SU-DHL-6 (cell line): ENCODE measurements at regions not wholly inside any gene's neighbourhood (a gene's known extent, or its start where the extent isn't known, plus 50 kb on each side); places are given as distances from the start of the nearest gene placed in this dataset.

ENCODE experiments used
- H2AFZ ChIP-seq: fragments of 200-600 bp; sonication (generic); 2 replicates; pipeline ENCODE4 v1.6.1; 2014; ENCODE audit warnings: low read depth, mild to moderate bottlenecking, moderate library complexity, mixed read lengths, antibody characterized with exemption, low read length; ENCODE audit not compliant: severe bottlenecking
- H3F3A ChIP-seq: fragments of 200-600 bp; shearing (Covaris generic); 2 replicates; pipeline ENCODE4 v1.6.0; 2016; ENCODE audit warnings: antibody characterized with exemption, mild to moderate bottlenecking; ENCODE audit not compliant: insufficient read depth
- H3K27ac ChIP-seq: fragments of 200-600 bp; sonication (generic); 2 replicates; pipeline ENCODE4 v1.5.1; 2016; ENCODE audit warnings: low read depth, mild to moderate bottlenecking, low read length, moderate library complexity, mixed read lengths
- H3K27me3 ChIP-seq: fragments of 200-600 bp; sonication (generic), shearing (Covaris generic); 2 replicates; pipeline ENCODE4 v1.6.0; 2014; ENCODE audit warnings: mild to moderate bottlenecking, low read length
- H3K36me3 ChIP-seq: fragments of 200-600 bp; sonication (generic); 2 replicates; pipeline ENCODE4 v1.6.1; 2014; ENCODE audit warnings: mild to moderate bottlenecking, low read length, mixed read lengths
- H3K4me2 ChIP-seq: fragments of 300-600, 200-600 bp; shearing (Covaris generic), sonication (generic); 2 replicates; pipeline ENCODE4 v1.6.0; 2014; ENCODE audit warnings: low read length, low read depth, mild to moderate bottlenecking; ENCODE audit not compliant: poor library complexity, severe bottlenecking
- H3K4me3 ChIP-seq: fragments of 200-600 bp; sonication (generic); 2 replicates; pipeline ENCODE4 v1.5.1; 2014; ENCODE audit warnings: antibody characterized with exemption, low read length, mild to moderate bottlenecking, mixed read lengths; ENCODE audit not compliant: insufficient read depth, poor library complexity, severe bottlenecking
- H3K79me2 ChIP-seq: fragments of 200-600 bp; sonication (generic); 2 replicates; pipeline ENCODE4 v1.6.1; 2014; ENCODE audit warnings: mild to moderate bottlenecking, low read length, moderate library complexity; ENCODE audit not compliant: insufficient read depth
- H3K9ac ChIP-seq: fragments of 200-600 bp; sonication (generic); 2 replicates; pipeline ENCODE4 v1.7.0; 2014; ENCODE audit warnings: mild to moderate bottlenecking, low read length
- H3K9me2 ChIP-seq: fragments of 200-600 bp; sonication (generic); replicated peaks from 2 replicates; pipeline ENCODE4 v1.6.1; 2014; ENCODE audit warnings: low read length; ENCODE audit not compliant: insufficient read depth
- H3K9me3 ChIP-seq: fragments of 200-600 bp; sonication (generic); 2 replicates; pipeline ENCODE4 v1.6.1; 2014; ENCODE audit warnings: low read length, mixed read lengths; ENCODE audit not compliant: insufficient read depth
- H4K20me1 ChIP-seq: fragments of 200-600 bp; sonication (generic); 2 replicates; pipeline ENCODE4 v1.6.1; 2014; ENCODE audit warnings: low read depth, mild to moderate bottlenecking, antibody characterized with exemption, low read length, moderate library complexity, mixed read lengths
- EZH2phosphoT487 ChIP-seq: fragments of 200-600 bp; sonication (generic), shearing (Covaris generic); conservative IDR thresholded peaks from 2 replicates; pipeline ENCODE4 v1.6.1; 2018; ENCODE audit warnings: mild to moderate bottlenecking, antibody characterized with exemption, low read length, moderate library complexity, mixed read lengths
- TF ChIP-seq, protein P1 (sequence below): fragments of 200-600 bp; sonication (generic); IDR thresholded peaks from one replicate; pipeline ENCODE4 v1.5.1; 2017; ENCODE audit warnings: antibody characterized with exemption, mild to moderate bottlenecking, low read length, moderate library complexity; ENCODE audit not compliant: insufficient read depth, poor library complexity, severe bottlenecking

DNA sequence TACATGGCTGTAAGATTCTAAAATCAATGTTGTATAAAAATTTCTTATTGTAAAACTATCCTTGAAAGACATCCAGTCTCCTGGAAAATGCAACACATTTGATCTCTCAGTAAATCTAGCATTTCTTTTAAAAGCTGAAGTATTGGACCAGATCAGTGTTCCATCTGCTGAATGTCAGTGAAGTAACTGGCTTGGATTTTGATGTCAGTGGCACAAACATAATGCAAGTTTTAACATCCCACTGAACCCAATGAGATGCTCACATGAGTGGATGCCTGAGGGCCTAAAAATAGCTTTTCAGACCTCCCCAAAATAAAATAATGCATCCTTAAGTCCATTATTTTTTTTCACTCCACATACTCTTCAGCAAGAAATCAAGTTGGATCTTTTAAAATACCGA, 1432.2 kb downstream of the MRPL39 start:
- no peak overlapping the region for H3K4me2 ChIP-seq
- no peaks in the 10 kb centered on the region for H4K20me1 ChIP-seq
- H3K79me2 ChIP-seq: no peaks in the 10 kb centered on the region
- H3K27me3 ChIP-seq: no peaks in the 10 kb centered on the region
- no peaks in the 10 kb centered on the region for H3F3A ChIP-seq
- H3K27ac ChIP-seq: no peak overlapping the region
- H2AFZ ChIP-seq: no peak overlapping the region
- H3K36me3 ChIP-seq: no peaks in the 10 kb centered on the region
- no peak overlapping the region for H3K9ac ChIP-seq
- H3K4me3 ChIP-seq: no peak overlapping the region
- H3K9me2 ChIP-seq: no peaks in the 10 kb centered on the region
- TF ChIP-seq EZH2phosphoT487: no peak
- TF ChIP-seq, protein P1, sequence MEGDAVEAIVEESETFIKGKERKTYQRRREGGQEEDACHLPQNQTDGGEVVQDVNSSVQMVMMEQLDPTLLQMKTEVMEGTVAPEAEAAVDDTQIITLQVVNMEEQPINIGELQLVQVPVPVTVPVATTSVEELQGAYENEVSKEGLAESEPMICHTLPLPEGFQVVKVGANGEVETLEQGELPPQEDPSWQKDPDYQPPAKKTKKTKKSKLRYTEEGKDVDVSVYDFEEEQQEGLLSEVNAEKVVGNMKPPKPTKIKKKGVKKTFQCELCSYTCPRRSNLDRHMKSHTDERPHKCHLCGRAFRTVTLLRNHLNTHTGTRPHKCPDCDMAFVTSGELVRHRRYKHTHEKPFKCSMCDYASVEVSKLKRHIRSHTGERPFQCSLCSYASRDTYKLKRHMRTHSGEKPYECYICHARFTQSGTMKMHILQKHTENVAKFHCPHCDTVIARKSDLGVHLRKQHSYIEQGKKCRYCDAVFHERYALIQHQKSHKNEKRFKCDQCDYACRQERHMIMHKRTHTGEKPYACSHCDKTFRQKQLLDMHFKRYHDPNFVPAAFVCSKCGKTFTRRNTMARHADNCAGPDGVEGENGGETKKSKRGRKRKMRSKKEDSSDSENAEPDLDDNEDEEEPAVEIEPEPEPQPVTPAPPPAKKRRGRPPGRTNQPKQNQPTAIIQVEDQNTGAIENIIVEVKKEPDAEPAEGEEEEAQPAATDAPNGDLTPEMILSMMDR: no peak
- H3K9me3 ChIP-seq: peaks cover 13% of the 10 kb centered on the region; the same call in 1 of the 2 replicates

DNA sequence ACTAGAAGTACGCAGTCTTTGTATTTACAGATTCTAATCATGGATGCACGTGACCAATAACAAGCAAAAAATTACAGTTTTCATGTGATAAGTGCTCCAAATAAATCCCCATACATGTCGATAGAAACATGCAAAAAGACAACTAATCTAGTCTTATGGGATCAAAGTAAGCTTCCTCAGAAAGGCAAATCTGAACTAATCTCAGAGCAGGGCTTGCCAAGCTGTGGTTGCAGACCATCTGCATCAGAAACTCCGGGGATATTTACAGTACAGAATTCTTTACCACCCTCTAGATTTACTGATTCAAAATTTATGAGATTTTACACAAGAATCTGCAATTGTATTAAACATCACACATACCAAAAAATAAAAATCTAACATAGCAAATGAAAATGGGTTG, 1435.5 kb downstream of the MRPL39 start:
- TF ChIP-seq, protein P1: no peak
- no peak for TF ChIP-seq EZH2phosphoT487
- no peaks in the 10 kb centered on the region for H3K36me3 ChIP-seq
- H3K4me2 ChIP-seq: no peak overlapping the region
- no peaks in the 10 kb centered on the region for H3K9me2 ChIP-seq
- H3F3A ChIP-seq: no peaks in the 10 kb centered on the region
- no peak overlapping the region for H3K27ac ChIP-seq
- H2AFZ ChIP-seq: peak overlapping the region; percentile 42
- no peaks in the 10 kb centered on the region for H3K79me2 ChIP-seq
- H3K27me3 ChIP-seq: no peaks in the 10 kb centered on the region
- H3K9ac ChIP-seq: no peak overlapping the region
- no peaks in the 10 kb centered on the region for H4K20me1 ChIP-seq
- H3K4me3 ChIP-seq: no peak overlapping the region
- H3K9me3 ChIP-seq: no peaks in the 10 kb centered on the region

DNA sequence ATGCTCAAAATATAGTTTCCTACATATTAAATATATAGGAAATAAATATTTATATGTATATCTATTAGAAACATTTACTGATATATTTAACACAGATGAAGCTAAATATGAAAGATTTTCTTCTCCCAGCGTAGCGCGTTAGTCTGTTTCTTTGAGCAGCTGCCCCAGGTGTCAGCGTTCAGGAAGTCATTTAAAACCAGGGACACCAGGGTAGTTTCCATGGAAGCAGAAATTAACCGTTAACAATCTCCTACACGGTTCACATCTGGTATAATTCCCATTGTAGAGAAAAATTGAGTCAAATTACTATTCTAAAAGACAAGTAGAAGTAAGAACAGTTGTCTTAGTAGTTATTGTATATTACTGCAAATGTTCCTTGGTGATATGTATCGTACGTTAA, 1443.7 kb downstream of the MRPL39 start:
- TF ChIP-seq EZH2phosphoT487: no peak
- TF ChIP-seq, protein P1: no peak
- Histone ChIP-seq H3K9me2 (no peaks in the 10 kb centered on the region), H2AFZ (no peak overlapping the region), H3K27me3 (no peaks in the 10 kb centered on the region), H3K36me3 (no peaks in the 10 kb centered on the region), H3K4me2 (no peak overlapping the region), H3K9me3 (no peaks in the 10 kb centered on the region), H3K9ac (no peak overlapping the region), H3K79me2 (no peaks in the 10 kb centered on the region), H4K20me1 (no peaks in the 10 kb centered on the region), H3F3A (no peaks in the 10 kb centered on the region), H3K4me3 (no peak overlapping the region), H3K27ac (no peak overlapping the region)

DNA sequence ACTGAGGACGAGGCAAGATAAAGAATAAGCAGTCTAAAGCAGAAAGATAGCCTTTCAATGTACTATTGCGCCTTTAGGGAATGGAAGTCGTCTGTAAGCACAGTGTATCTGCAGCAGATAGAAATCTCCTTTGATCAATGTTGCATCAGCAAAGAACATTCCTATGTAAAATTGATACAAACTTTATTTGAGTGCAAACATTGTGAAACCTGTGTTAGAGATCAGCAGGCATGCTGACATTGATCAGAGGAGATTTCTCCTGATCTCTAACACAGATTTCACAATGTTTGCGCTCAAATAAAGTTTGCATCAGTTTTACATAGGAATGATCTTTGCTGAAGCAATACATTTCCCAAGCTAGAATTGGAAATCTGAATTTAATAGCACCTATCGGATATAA, 1446.8 kb downstream of the MRPL39 start:
- H3K27me3 ChIP-seq: no peaks in the 10 kb centered on the region
- H3K79me2 ChIP-seq: no peaks in the 10 kb centered on the region
- TF ChIP-seq, protein P1: no peak
- TF ChIP-seq EZH2phosphoT487: no peak
- no peaks in the 10 kb centered on the region for H3F3A ChIP-seq
- no peak overlapping the region for H2AFZ ChIP-seq
- H3K9me2 ChIP-seq: no peaks in the 10 kb centered on the region
- H3K36me3 ChIP-seq: no peaks in the 10 kb centered on the region
- no peak overlapping the region for H3K4me3 ChIP-seq
- H4K20me1 ChIP-seq: no peaks in the 10 kb centered on the region
- H3K9ac ChIP-seq: no peak overlapping the region
- H3K4me2 ChIP-seq: no peak overlapping the region
- H3K27ac ChIP-seq: no peak overlapping the region
- H3K9me3 ChIP-seq: no peaks in the 10 kb centered on the region
